ENCODE measurements at regions not wholly inside any gene's neighbourhood (a gene's known extent, or its start where the extent isn't known, plus 50 kb on each side); places are given as distances from the start of the nearest gene placed in this dataset.

- no peak for DNase-seq (ENCODE audit: low spot score)
- no peaks in the 10 kb centered on the region for H3K4me1 ChIP-seq
Observed at GRCh38 chr4:45778514-45778913, 345.3 kb downstream of the GABRG1 start.

DNA sequence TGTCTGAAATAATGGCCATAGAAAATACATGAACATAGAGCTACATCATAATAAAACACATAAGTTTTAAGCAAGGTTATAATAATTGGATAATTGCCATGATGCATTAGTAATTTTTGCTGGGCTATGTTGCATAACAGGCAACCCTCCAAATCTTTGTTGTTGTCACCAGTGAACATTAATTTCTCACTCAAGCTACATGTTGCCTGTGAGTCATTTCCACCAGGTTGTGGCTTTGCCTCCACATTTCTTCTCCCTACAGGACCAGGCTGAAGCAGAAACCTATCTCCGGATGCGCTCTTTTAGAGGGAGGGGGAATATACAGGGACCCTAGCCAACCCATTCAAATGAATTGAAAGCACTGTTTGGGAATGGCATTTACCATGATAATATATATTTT, 347.7 kb downstream of the GABRG1 start:
- Histone ChIP-seq H3K4me1 (no peaks in the 10 kb centered on the region), H3K27me3 (no peaks in the 10 kb centered on the region), H3K4me3 (no peak overlapping the region), H3K27ac (no peak overlapping the region), H3K9me3 (no peaks in the 10 kb centered on the region), H3K36me3 (no peaks in the 10 kb centered on the region)
- no peak for TF ChIP-seq CTCF (IDR thresholded peaks at IDR 0.05)
- DNase-seq (ENCODE audit: low spot score) = no peak

More at GRCh38 chr4:45778514-45778913, 345.3 kb downstream of the GABRG1 start:
- Histone ChIP-seq H3K36me3 (no peaks in the 10 kb centered on the region), H3K4me3 (no peak overlapping the region), H3K27ac (no peak overlapping the region), H3K9me3 (no peaks in the 10 kb centered on the region), H3K27me3 (no peaks in the 10 kb centered on the region)
- no peak for TF ChIP-seq CTCF (IDR thresholded peaks at IDR 0.05)

DNA sequence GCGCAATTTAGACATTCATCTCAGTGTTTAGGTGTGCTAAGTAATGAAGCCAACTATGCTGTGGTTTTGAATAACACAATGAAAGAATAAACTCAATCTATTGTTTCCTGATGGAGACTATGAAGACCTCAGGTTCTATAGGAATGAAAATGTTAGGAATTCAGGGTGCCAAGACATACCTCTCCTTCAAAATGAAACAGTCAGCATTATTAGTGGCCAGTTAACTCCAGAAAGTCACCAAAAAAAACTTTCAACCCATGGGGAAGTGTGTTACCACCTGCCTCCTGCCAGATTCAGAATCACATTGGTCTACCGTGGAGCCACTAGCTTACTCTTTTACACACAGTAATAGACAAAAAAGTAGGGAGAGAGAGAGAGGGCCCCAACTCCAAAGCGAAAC, 352.9 kb downstream of the GABRG1 start:
- DNase-seq (ENCODE audit: low spot score) = no peak
- Histone ChIP-seq H3K9me3 (no peaks in the 10 kb centered on the region), H3K4me3 (no peak overlapping the region), H3K27me3 (no peaks in the 10 kb centered on the region), H3K27ac (no peak overlapping the region), H3K4me1 (no peaks in the 10 kb centered on the region), H3K36me3 (no peaks in the 10 kb centered on the region)
- TF ChIP-seq CTCF (IDR thresholded peaks at IDR 0.05) = no peak

DNA sequence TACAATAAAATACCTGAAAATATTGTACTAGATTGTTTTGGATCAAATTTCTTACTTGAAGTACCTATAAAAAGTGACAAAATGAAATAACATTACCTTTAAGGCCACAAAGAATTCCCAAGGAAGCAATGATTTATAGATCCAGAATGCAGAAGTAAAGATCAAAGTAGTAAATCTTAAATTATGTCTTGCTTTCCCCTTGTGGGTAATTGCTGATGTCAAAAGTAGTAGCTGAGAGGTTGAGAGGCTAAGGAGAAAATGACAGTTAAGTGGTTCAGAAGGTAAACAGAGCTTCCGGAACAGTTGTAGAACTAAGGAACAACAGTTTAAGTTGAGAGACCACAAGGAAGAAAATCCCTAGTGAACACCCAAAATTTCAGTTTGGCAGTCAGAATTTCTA, 358.3 kb downstream of the GABRG1 start:
- Histone ChIP-seq H3K27ac (no peak overlapping the region), H3K4me3 (no peak overlapping the region), H3K9me3 (no peaks in the 10 kb centered on the region), H3K27me3 (no peaks in the 10 kb centered on the region), H3K36me3 (no peaks in the 10 kb centered on the region), H3K4me1 (no peaks in the 10 kb centered on the region)
- TF ChIP-seq CTCF (IDR thresholded peaks at IDR 0.05) = no peak
- no peak for DNase-seq (ENCODE audit: low spot score)

GRCh38 chr4:45751877-45752530, 371.9 kb downstream of the GABRG1 start:
- no peaks in the 10 kb centered on the region for H3K36me3 ChIP-seq
- no peaks in the 10 kb centered on the region for H3K4me1 ChIP-seq
- H3K9me3 ChIP-seq = no peaks in the 10 kb centered on the region
- H3K27me3 ChIP-seq = no peaks in the 10 kb centered on the region
- H3K4me3 ChIP-seq = no peak overlapping the region
- no peak for TF ChIP-seq CTCF (IDR thresholded peaks at IDR 0.05)
- no peak overlapping the region for H3K27ac ChIP-seq
- no peak for DNase-seq (ENCODE audit: low spot score)

- Histone ChIP-seq H3K27me3 (no peaks in the 10 kb centered on the region), H3K4me1 (no peaks in the 10 kb centered on the region), H3K4me3 (no peak overlapping the region), H3K9me3 (no peaks in the 10 kb centered on the region), H3K27ac (no peak overlapping the region), H3K36me3 (no peaks in the 10 kb centered on the region)
- DNase-seq (ENCODE audit: low spot score) = no peak
- no peak for TF ChIP-seq CTCF (IDR thresholded peaks at IDR 0.05)
Observed at GRCh38 chr4:45750721-45751120, 373.1 kb downstream of the GABRG1 start.
